Right lobe of liver (tissue), 4 donors: ENCODE measurements at regions not wholly inside any gene's neighbourhood (a gene's known extent, or its start where the extent isn't known, plus 50 kb on each side); places are given as distances from the start of the nearest gene placed in this dataset.
"Not testable (repeated sequence)": the region's sequence is repeated elsewhere in the genome, so short reads cannot be mapped to it uniquely, and the experiment has no call there.

ENCODE experiments used
- CTCF ChIP-seq, 4 donors: fragments of 200-600 bp in 3 of 4; fragments of 450-650 bp in 1 of 4; IDR thresholded peaks; one replicate each; pipeline versions ENCODE4 v1.5.1 to v1.8.0; 2016 to 2022; ENCODE audit warnings: antibody characterized with exemption in 4 of 4, mild to moderate bottlenecking in 2 of 4
- POLR2A ChIP-seq: fragments of 450-650 bp; IDR thresholded peaks from one replicate; pipeline ENCODE4 v1.6.1; 2017; ENCODE audit warnings: antibody characterized with exemption, mild to moderate bottlenecking
- donor health status: DM: no; HTN: no; CAD: no.
- donor health status: DM: no; HTN: no; CAD: no.
- donor health status: DM: no; HTN: yes; CAD: no.

- not testable (repeated sequence) for TF ChIP-seq POLR2A; CTCF (IDR thresholded peaks at IDR 0.05)
Observed at GRCh38 chr4:17231880-17232475, 279.9 kb downstream of the QDPR start.
